H1 (cell line): ENCODE measurements at regions not wholly inside any gene's neighbourhood (a gene's known extent, or its start where the extent isn't known, plus 50 kb on each side); places are given as distances from the start of the nearest gene placed in this dataset.

Experiments used
- CTCF ChIA-PET: fragments of 300-600 bp; sonication (Branson Sonifier 250); formaldehyde crosslinking; loops from one replicate; lab custom pipeline; 2021; ENCODE audit not compliant: partially characterized antibody; lab: Charles Lee
- POLR2A ChIA-PET: fragments of 300-600 bp; sonication (Branson Sonifier 250); formaldehyde crosslinking; loops from one replicate; lab custom pipeline; 2021; ENCODE audit warnings: inconsistent platforms; ENCODE audit not compliant: partially characterized antibody; lab: Charles Lee
- DNase-seq, 2 experiments: peaks; one replicate each; pipeline versions ENCODE4 v3.0.0 to v3.0.0-alpha.2; 2010 to 2022; ENCODE audit warnings: low spot score in 2 of 2, low read depth in 1 of 2, mixed read lengths in 1 of 2
- FAIRE-seq: peaks from 2 replicates; lab custom pipeline; 2011; peaks lifted over from hg19 to GRCh38; lab: Jason Lieb, UNC
- H2AFZ ChIP-seq: 2 replicates; pipeline ENCODE4 v1.8.1; 2012; ENCODE audit warnings: low read length, inconsistent platforms
- H2AK5ac ChIP-seq: 2 replicates; pipeline ENCODE4 v1.6.1; 2013; ENCODE audit warnings: low read depth, low read length
- H2BK120ac ChIP-seq: replicated peaks from 2 replicates; pipeline ENCODE3; 2013; ENCODE audit warnings: low read depth, low read length, inconsistent platforms
- H2BK12ac ChIP-seq: 2 replicates; pipeline ENCODE4 v1.6.1; 2013; ENCODE audit warnings: low read depth, low read length
- H2BK15ac ChIP-seq: 2 replicates; pipeline ENCODE4 v1.6.1; 2013; ENCODE audit warnings: low read length
- H2BK20ac ChIP-seq: 2 replicates; pipeline ENCODE4 v1.6.1; 2013; ENCODE audit warnings: low read length
- H2BK5ac ChIP-seq: 2 replicates; pipeline ENCODE4 v1.6.1; 2013; ENCODE audit warnings: low read depth, low read length
- H3K14ac ChIP-seq: 2 replicates; pipeline ENCODE4 v1.6.1; 2013; ENCODE audit warnings: inconsistent platforms; ENCODE audit not compliant: insufficient read length
- H3K18ac ChIP-seq: 2 replicates; pipeline ENCODE4 v1.6.1; 2013; ENCODE audit warnings: low read length; ENCODE audit errors: extremely low read depth
- H3K23ac ChIP-seq: 2 replicates; pipeline ENCODE4 v1.6.1; 2013; ENCODE audit warnings: inconsistent platforms; ENCODE audit not compliant: insufficient read length
- H3K23me2 ChIP-seq: 2 replicates; pipeline ENCODE4 v1.6.1; 2013; ENCODE audit warnings: low read depth, low read length
- H3K27ac ChIP-seq: 2 replicates; pipeline ENCODE4 v1.6.1; 2011; ENCODE audit warnings: low read depth, low read length, inconsistent platforms
- H3K27me3 ChIP-seq, 4 experiments: replicated peaks in 1 of 4; 1 replicate in 1 of 4; 2 replicates in 3 of 4; pipeline versions ENCODE4 v1.6.1 to v1.8.1; 2011 to 2013; ENCODE audit warnings: low read length in 3 of 4, mild to moderate bottlenecking in 3 of 4, inconsistent platforms in 2 of 4, mixed read lengths in 2 of 4, moderate library complexity in 1 of 4; ENCODE audit not compliant: control insufficient read depth in 3 of 4, insufficient read depth in 3 of 4; ENCODE audit errors: extremely low read depth in 1 of 4
- H3K36me3 ChIP-seq, 4 experiments: 2 replicates each; pipeline versions ENCODE4 v1.6.1 to v1.8.1; 2011 to 2013; ENCODE audit warnings: mild to moderate bottlenecking in 4 of 4, low read length in 3 of 4, moderate library complexity in 2 of 4, control low read depth in 1 of 4, inconsistent platforms in 1 of 4; ENCODE audit not compliant: insufficient read depth in 4 of 4, control insufficient read depth in 2 of 4
- H3K4ac ChIP-seq: replicated peaks from 2 replicates; pipeline ENCODE3; 2013; ENCODE audit warnings: low read length, low read depth, mixed read lengths, inconsistent platforms; ENCODE audit not compliant: insufficient read length
- H3K4me1 ChIP-seq, 4 experiments: replicated peaks in 1 of 4; 1 replicate in 1 of 4; 2 replicates in 3 of 4; pipeline versions ENCODE4 v1.6.1 to v1.8.1; 2011 to 2013; ENCODE audit warnings: low read length in 3 of 4, inconsistent platforms in 2 of 4, mixed read lengths in 1 of 4; ENCODE audit not compliant: insufficient read depth in 4 of 4, control insufficient read depth in 3 of 4
- H3K4me2 ChIP-seq, 2 experiments: 2 replicates each; pipeline versions ENCODE4 v1.6.1 to v1.8.1; 2011 to 2013; ENCODE audit warnings: low read depth in 2 of 2, low read length in 2 of 2, control low read depth in 1 of 2, inconsistent platforms in 1 of 2, mild to moderate bottlenecking in 1 of 2; ENCODE audit not compliant: insufficient read depth in 1 of 2
- H3K4me3 ChIP-seq, 4 experiments: fragments of 200-600, 300-600 bp in 1 of 4; sonication (generic), shearing (Covaris generic), sonication (Bioruptor Twin) in 1 of 4; 2 replicates each; pipeline versions ENCODE4 v1.5.1 to v1.8.1; 2011 to 2016; ENCODE audit warnings: low read length in 4 of 4, low read depth in 3 of 4, control low read depth in 2 of 4, inconsistent platforms in 2 of 4, mild to moderate bottlenecking in 2 of 4, mixed read lengths in 1 of 4, moderate library complexity in 1 of 4; ENCODE audit not compliant: insufficient read depth in 2 of 4; ENCODE audit errors: extremely low read depth in 1 of 4
- H3K56ac ChIP-seq: replicated peaks from 2 replicates; pipeline ENCODE3; 2013; ENCODE audit warnings: low read depth, mild to moderate bottlenecking, mixed read lengths, low read length, inconsistent platforms; ENCODE audit not compliant: insufficient read length
- H3K79me1 ChIP-seq: 2 replicates; pipeline ENCODE4 v1.6.1; 2013; ENCODE audit warnings: low read depth, low read length, control low read depth
- H3K79me2 ChIP-seq, 2 experiments: 2 replicates each; pipeline versions ENCODE4 v1.6.1 to v1.8.1; 2012 to 2013; ENCODE audit warnings: low read length in 2 of 2, mild to moderate bottlenecking in 2 of 2, inconsistent platforms in 1 of 2; ENCODE audit not compliant: insufficient read depth in 2 of 2, control insufficient read depth in 1 of 2
- H3K9ac ChIP-seq, 4 experiments: replicated peaks in 1 of 4; 1 replicate in 1 of 4; 2 replicates in 3 of 4; pipeline versions ENCODE4 v1.6.1 to v1.8.1; 2011 to 2013; ENCODE audit warnings: low read depth in 3 of 4, low read length in 3 of 4, control low read depth in 2 of 4, mild to moderate bottlenecking in 2 of 4, moderate library complexity in 2 of 4, inconsistent platforms in 1 of 4; ENCODE audit errors: extremely low read depth in 1 of 4
- H3K9me3 ChIP-seq, 2 experiments: 2 replicates each; pipeline versions ENCODE4 v1.6.1 to v1.8.1; 2012 to 2013; ENCODE audit warnings: mild to moderate bottlenecking in 2 of 2, moderate library complexity in 2 of 2, control low read depth in 1 of 2, inconsistent platforms in 1 of 2, low read depth in 1 of 2, low read length in 1 of 2, mixed read lengths in 1 of 2; ENCODE audit not compliant: insufficient read depth in 2 of 2
- H4K20me1 ChIP-seq, 2 experiments: replicated peaks in 1 of 2; 2 replicates each; pipeline versions ENCODE3 to v1.8.1; 2011 to 2013; ENCODE audit warnings: inconsistent platforms in 2 of 2, low read length in 2 of 2, mild to moderate bottlenecking in 1 of 2; ENCODE audit not compliant: insufficient read depth in 2 of 2, control insufficient read depth in 1 of 2
- H4K5ac ChIP-seq: 2 replicates; pipeline ENCODE4 v1.6.1; 2013; ENCODE audit warnings: low read length, low read depth, mixed read lengths, inconsistent platforms; ENCODE audit not compliant: insufficient read length
- H4K8ac ChIP-seq: 2 replicates; pipeline ENCODE4 v1.8.0; 2013; ENCODE audit warnings: mild to moderate bottlenecking, moderate library complexity, low read length, inconsistent platforms; ENCODE audit not compliant: insufficient read depth; ENCODE audit errors: extremely low read depth
- H4K91ac ChIP-seq: replicated peaks from 2 replicates; pipeline ENCODE3; 2013; ENCODE audit warnings: low read length, mixed read lengths, inconsistent platforms; ENCODE audit not compliant: insufficient read length
- CHD7 ChIP-seq: fragments of 300-600 bp; sonication (generic); IDR thresholded peaks from 2 replicates; pipeline ENCODE4 v1.7.1; 2012; ENCODE audit warnings: low read length, moderate library complexity, mild to moderate bottlenecking, inconsistent platforms; ENCODE audit not compliant: insufficient replicate concordance
- WGBS, 2 experiments: shearing (Covaris generic) in 1 of 2; methylation state at CpG; one replicate each; pipeline versions ENCODE4 v1.1.6 to v1.1.7; 2013 to 2015; ENCODE audit warnings: low lambda C conversion rate in 2 of 2, mixed read lengths in 2 of 2, inconsistent platforms in 1 of 2, low coverage in 1 of 2, missing lambda C conversion rate in 1 of 2; ENCODE audit not compliant: insufficient replicate concordance in 2 of 2, insufficient coverage in 1 of 2, insufficient read length in 1 of 2; ENCODE audit errors: extremely low coverage in 1 of 2, missing lambda C conversion rate in 1 of 2; 5-methylcytosine and 5-hydroxymethylcytosine counted together

DNA sequence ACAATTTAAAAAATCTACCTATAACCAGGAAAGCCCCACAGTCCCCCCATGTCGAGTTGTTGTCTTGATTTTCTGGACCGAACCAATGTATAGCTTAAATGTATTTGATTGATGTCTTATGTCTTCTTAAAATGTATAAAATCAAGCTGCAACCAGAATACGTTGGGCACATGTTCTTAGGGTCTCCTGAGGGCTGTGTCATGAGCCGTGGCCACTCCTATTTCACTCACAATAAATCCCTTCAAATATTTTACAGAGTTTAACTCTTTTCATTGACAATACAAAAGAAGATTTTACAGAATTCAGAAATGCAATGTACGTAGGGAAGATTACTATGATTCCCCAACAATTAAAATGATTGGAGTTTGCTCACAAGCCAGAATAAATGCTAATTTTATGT is 428.7 kb upstream of the RAG2 start:
- H4K8ac ChIP-seq: no peak overlapping the region
- H2BK20ac ChIP-seq: no peak overlapping the region
- no peaks in the 10 kb centered on the region for H3K79me2 ChIP-seq
- H3K56ac ChIP-seq: no peak overlapping the region
- no peaks in the 10 kb centered on the region for H3K9me3 ChIP-seq
- H3K4me3 ChIP-seq: no peak overlapping the region
- no peak for DNase-seq
- H2AK5ac ChIP-seq: no peak overlapping the region
- ChIA-PET POLR2A (no interaction called here), CTCF (interaction anchor here (0.6 to 1.2 kb wide), 2 partner anchors 23 to 81 kb away, joined by 3 to 4 read pairs; no protein-coding TSS in a partner anchor)
- H4K5ac ChIP-seq: no peak overlapping the region
- H3K36me3 ChIP-seq: no peaks in the 10 kb centered on the region
- no peak overlapping the region for H3K4ac ChIP-seq
- H3K23me2 ChIP-seq: no peaks in the 10 kb centered on the region
- no peak overlapping the region for H3K14ac ChIP-seq
- H3K27me3 ChIP-seq: no peaks in the 10 kb centered on the region
- H3K23ac ChIP-seq: no peak overlapping the region
- H3K4me2 ChIP-seq: no peak overlapping the region
- no peak overlapping the region for H3K27ac ChIP-seq
- no peak overlapping the region for H2BK120ac ChIP-seq
- H4K91ac ChIP-seq: no peak overlapping the region
- WGBS, 2 experiments: 89% methylated on average over 5 of the region's 5 CpGs; no CpG with 5 or more reads in 1 of the 2 experiments
- H4K20me1 ChIP-seq: no peaks in the 10 kb centered on the region
- H2BK15ac ChIP-seq: no peak overlapping the region
- H2AFZ ChIP-seq: no peak overlapping the region
- no peak for FAIRE-seq
- H3K18ac ChIP-seq: no peak overlapping the region
- peaks cover 0 to 4% (median 2%) of the 10 kb centered on the region in 4 experiments; a peak in 2 of 7 replicates for H3K4me1 ChIP-seq
- no peaks in the 10 kb centered on the region for H3K79me1 ChIP-seq
- no peak overlapping the region for H2BK5ac ChIP-seq
- no peak overlapping the region for H3K9ac ChIP-seq
- H2BK12ac ChIP-seq: no peak overlapping the region
- TF ChIP-seq CHD7: no peak
